HG03103 (cell line): ENCODE measurements at regions not wholly inside any gene's neighbourhood (a gene's known extent, or its start where the extent isn't known, plus 50 kb on each side); places are given as distances from the start of the nearest gene placed in this dataset.

Experiments
- ATAC-seq: cut with Tn5 transposase; IDR thresholded peaks from one replicate; pipeline ENCODE4 v1.9.1; 2021; ENCODE audit warnings: low read depth; ENCODE audit not compliant: unreplicated experiment

- ATAC-seq: no peak
Measured at GRCh38 chr2:234343372-234343771, 153.5 kb downstream of the ARL4C start.

GRCh38 chr2:234341306-234341985 is 155.4 kb downstream of the ARL4C start:
- ATAC-seq: no peak

- ATAC-seq: no peak
Measured at GRCh38 chr2:234339501-234339900, 157.4 kb downstream of the ARL4C start.

- no peak for ATAC-seq
Measured at GRCh38 chr2:234339011-234339410, 157.9 kb downstream of the ARL4C start.

- no peak for ATAC-seq
Measured at GRCh38 chr2:234335661-234336228, 161.1 kb downstream of the ARL4C start.

- no peak for ATAC-seq
Measured at GRCh38 chr2:234334756-234335155, 162.1 kb downstream of the ARL4C start.

GRCh38 chr2:234334151-234334550 is 162.7 kb downstream of the ARL4C start:
- ATAC-seq: no peak

- no peak for ATAC-seq
Measured at GRCh38 chr2:234333168-234334130, 163.4 kb downstream of the ARL4C start.

- ATAC-seq: no peak
Measured at GRCh38 chr2:234331966-234332365, 164.9 kb downstream of the ARL4C start.

GRCh38 chr2:234331566-234331965 is 165.3 kb downstream of the ARL4C start:
- ATAC-seq: no peak

GRCh38 chr2:234330902-234331301 is 166.0 kb downstream of the ARL4C start:
- ATAC-seq: no peak

- ATAC-seq: no peak
Measured at GRCh38 chr2:234329202-234329960, 167.5 kb downstream of the ARL4C start.

GRCh38 chr2:234328444-234328990 is 168.4 kb downstream of the ARL4C start:
- ATAC-seq: no peak

GRCh38 chr2:234326694-234327093 is 170.2 kb downstream of the ARL4C start:
- no peak for ATAC-seq

GRCh38 chr2:234324116-234324515 is 172.8 kb downstream of the ARL4C start:
- no peak for ATAC-seq

- no peak for ATAC-seq
Measured at GRCh38 chr2:234322766-234323465, 174.0 kb downstream of the ARL4C start.

GRCh38 chr2:234320066-234320465 is 176.8 kb downstream of the ARL4C start:
- no peak for ATAC-seq

- no peak for ATAC-seq
Measured at GRCh38 chr2:234318361-234318760, 178.5 kb downstream of the ARL4C start.

GRCh38 chr2:234313558-234313957 is 183.3 kb downstream of the ARL4C start:
- ATAC-seq: no peak

GRCh38 chr2:234310166-234310565 is 186.7 kb downstream of the ARL4C start:
- no peak for ATAC-seq
